NT2/D1 (cell line): ENCODE measurements at regions not wholly inside any gene's neighbourhood (a gene's known extent, or its start where the extent isn't known, plus 50 kb on each side); places are given as distances from the start of the nearest gene placed in this dataset.

Experiments used
- DNase-seq: peaks from one replicate; pipeline ENCODE4 v3.0.0-alpha.2; 2011; ENCODE audit warnings: low read depth, low spot score
- H3K27me3 ChIP-seq: 2 replicates; pipeline ENCODE4 v1.6.0; 2011; ENCODE audit warnings: mild to moderate bottlenecking; ENCODE audit not compliant: insufficient read length, insufficient read depth
- H3K36me3 ChIP-seq: 2 replicates; pipeline ENCODE4 v1.6.1; 2011; ENCODE audit warnings: mild to moderate bottlenecking, low read length, mixed read lengths; ENCODE audit not compliant: insufficient read depth, insufficient read length
- H3K4me1 ChIP-seq: 2 replicates; pipeline ENCODE4 v1.5.1; 2011; ENCODE audit not compliant: insufficient read depth, insufficient read length
- H3K4me3 ChIP-seq: 2 replicates; pipeline ENCODE4 v1.5.1; 2011; ENCODE audit warnings: low read depth; ENCODE audit not compliant: insufficient read length
- H3K9ac ChIP-seq: 2 replicates; pipeline ENCODE4 v1.6.0; 2011; ENCODE audit warnings: low read depth; ENCODE audit not compliant: insufficient read length
- H3K9me3 ChIP-seq: 2 replicates; pipeline ENCODE4 v1.5.1; 2011; ENCODE audit warnings: mild to moderate bottlenecking, low read length; ENCODE audit not compliant: insufficient read depth
- SUZ12 ChIP-seq: IDR thresholded peaks from 2 replicates; pipeline ENCODE4 v1.6.1; 2011; ENCODE audit not compliant: insufficient read length, insufficient read depth; ENCODE audit errors: extremely low read depth
- YY1 ChIP-seq: IDR thresholded peaks from 2 replicates; pipeline ENCODE4 v1.6.1; 2011; ENCODE audit not compliant: insufficient read length, insufficient read depth
- ZNF274 ChIP-seq: IDR thresholded peaks from 2 replicates; pipeline ENCODE4 v1.6.1; 2011; ENCODE audit warnings: mild to moderate bottlenecking, low read depth, low read length

DNA sequence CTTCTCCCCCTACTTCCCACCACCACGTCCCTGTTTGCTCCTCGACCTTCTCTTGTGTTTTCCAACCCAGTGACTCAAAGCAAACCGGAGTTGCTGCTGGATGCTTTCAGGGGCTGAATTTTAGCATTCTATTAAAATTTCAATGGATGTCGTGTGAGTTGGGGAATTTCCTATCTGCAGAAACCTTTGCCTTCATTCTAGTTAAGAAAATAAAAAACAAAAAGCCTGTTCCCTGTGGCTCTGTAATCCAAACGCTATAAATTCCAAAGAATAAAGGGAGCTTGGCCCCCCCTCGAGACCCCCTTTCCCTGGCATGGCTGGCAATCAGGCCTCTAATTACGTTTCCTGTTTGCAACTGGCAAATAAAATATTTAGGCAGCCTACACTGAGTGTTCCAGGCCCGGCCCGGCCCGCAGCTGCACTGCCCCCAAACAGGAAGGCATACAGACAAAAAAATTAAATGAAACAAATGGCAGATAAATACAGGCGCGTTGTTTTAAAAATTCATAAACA, 139.4 kb upstream of the PPP1R26 start:
- Histone ChIP-seq H3K36me3 (no peaks in the 10 kb centered on the region), H3K27me3 (no peaks in the 10 kb centered on the region), H3K9me3 (no peaks in the 10 kb centered on the region), H3K9ac (peak overlapping the region; percentile 65), H3K4me3 (no peak overlapping the region), H3K4me1 (peaks cover 34% of the 10 kb centered on the region)
- TF ChIP-seq ZNF274 (no peak), SUZ12 (no peak), YY1 (no peak)
- peak; percentile 85 for DNase-seq

DNA sequence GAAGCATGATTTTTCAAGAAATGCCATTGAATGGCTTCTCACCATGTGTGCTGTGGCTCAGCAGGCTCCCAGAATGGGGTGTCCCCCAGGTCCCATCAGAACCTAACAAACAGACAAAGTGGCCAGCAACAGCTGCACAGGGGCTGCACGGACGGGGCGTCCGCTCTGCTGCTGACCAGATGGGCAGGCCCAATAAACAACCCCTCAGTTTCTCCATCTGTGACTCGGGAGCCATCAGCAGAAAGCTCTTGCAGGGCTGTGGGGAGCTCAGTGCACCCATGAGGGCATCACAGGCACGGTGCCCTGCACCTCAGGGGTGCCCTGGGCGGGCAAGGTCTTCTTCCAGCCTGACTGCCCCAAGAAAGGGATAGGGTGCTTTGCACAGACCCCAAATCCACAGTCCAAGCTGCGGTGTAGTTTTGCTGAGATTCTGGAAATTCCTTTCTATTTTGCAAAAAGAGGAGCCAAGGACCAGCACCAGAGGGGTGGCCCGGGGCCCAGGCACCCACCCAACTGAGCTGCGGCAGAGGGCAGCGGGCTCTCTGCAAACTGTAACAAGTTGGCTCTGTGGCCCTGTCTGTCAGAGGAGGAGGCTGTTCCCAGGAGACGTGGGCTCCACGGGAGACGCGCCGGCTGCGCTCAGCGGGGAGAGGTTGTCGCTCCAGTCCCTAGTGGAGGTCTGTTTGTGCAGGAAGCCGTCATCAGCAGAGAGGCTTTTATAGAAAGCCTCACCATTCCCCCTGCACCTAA, 138.7 kb upstream of the PPP1R26 start:
- no peaks in the 10 kb centered on the region for H3K27me3 ChIP-seq

DNA sequence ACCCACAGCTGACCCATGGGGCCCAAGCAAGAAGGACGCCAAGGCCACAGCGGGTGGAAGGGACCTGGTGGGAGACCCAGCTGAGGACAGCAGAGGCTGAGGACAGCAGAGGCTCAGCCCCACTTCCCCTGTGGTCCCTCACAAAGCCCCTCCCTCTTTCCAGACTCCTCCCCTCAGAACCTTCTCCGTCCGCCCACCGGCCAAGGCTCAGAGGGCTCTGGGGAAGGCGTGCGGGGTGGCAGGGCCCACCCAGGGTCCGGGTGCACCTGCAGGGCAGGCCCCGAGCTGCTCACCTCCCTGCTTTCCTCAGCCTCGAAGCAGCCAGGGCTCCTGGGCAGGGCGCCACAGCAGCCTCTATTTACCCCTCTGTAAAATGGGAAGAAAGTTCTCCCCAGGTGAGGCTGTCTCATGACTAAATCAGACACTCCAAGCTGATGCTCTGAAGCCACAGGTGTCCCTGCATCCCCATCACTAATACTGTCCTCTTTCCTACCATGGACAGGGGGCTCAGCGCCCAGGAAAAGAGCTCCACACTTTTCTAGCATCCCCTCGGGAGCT, 137.9 kb upstream of the PPP1R26 start:
- peaks cover 38% of the 10 kb centered on the region for H3K4me1 ChIP-seq
- no peak overlapping the region for H3K4me3 ChIP-seq
- H3K36me3 ChIP-seq: no peaks in the 10 kb centered on the region
- H3K9me3 ChIP-seq: no peaks in the 10 kb centered on the region
- no peaks in the 10 kb centered on the region for H3K27me3 ChIP-seq
- H3K9ac ChIP-seq: peak overlapping the region; percentile 65
- DNase-seq: no peak
- TF ChIP-seq ZNF274: no peak
- no peak for TF ChIP-seq SUZ12
- no peak for TF ChIP-seq YY1

More for the DNA sequence above, 138.7 kb upstream of the PPP1R26 start:
- Histone ChIP-seq H3K4me1 (peaks cover 38% of the 10 kb centered on the region), H3K9me3 (no peaks in the 10 kb centered on the region), H3K36me3 (no peaks in the 10 kb centered on the region), H3K4me3 (no peak overlapping the region), H3K9ac (peak overlapping the region; percentile 65)
- TF ChIP-seq SUZ12 (no peak), ZNF274 (no peak), YY1 (no peak)
- DNase-seq: no peak

DNA sequence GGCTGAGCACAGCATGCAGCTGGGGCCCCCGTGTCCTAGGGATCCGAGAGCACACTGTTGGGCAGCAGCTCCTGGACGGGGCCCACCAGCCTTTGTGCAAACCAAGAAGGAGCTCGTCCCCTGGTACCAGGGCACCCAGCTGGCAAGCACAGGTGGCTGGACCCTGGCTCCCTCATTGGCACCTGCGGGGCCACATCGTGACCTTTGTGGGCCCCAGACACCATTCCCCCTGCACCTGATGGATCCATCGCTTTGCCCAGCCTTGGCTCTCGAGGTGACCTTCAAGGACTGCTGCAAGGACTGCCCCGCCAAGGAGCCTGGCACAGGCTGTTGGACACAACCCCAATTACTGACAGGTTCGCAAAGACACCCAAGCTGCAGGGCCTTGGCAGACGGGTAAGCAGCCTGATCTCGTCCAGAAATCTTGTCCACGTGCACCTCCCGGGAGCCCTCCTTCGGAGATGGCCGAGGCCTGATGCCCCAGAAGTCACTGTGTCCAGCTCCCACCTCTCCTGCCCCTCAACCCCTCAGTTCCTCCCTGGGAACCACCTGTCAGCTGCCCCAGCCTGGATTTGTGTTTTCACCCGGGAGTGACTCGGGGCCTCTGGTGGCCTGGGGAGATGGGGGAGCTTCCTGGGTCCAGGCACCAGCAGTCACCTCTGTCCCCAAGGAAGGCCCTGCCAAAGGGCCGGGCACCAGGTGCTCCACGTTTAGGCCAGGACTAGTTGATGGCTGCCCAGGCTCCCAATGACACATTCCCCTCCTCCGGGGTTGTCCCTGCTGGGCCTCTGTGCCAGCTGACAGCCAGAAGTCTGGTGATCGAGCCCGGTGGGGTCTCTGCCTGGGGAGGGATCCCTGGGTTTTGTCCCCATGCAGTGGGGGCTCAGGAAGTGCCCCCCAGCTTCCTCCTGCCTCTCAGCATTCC, 137.1 kb upstream of the PPP1R26 start:
- no peak for DNase-seq
- TF ChIP-seq ZNF274 (no peak), SUZ12 (no peak), YY1 (no peak)
- no peaks in the 10 kb centered on the region for H3K27me3 ChIP-seq
- H3K9me3 ChIP-seq: no peaks in the 10 kb centered on the region
- peaks cover 34% of the 10 kb centered on the region for H3K4me1 ChIP-seq
- H3K4me3 ChIP-seq: no peak overlapping the region
- no peaks in the 10 kb centered on the region for H3K36me3 ChIP-seq
- H3K9ac ChIP-seq: no peak overlapping the region

DNA sequence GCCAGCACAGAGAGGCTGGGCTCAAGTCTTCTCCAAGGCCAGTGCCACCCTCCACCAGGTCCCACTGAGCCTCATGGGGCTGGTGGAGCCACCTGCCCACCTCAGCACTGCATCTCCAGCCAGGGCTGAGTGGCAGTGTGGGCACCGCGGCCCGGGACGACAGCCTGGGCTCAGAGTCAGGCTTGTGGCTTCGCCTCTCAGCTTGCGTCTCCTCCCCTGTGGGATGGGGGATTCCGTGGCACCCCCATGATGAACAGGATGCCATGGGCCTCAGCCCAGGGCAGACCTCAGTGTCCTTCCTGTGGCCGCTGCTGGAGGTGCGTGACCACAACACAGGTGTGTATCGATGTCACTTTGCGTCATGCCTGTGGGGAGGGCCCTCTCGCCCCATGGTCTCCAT, 136.4 kb upstream of the PPP1R26 start:
- no peaks in the 10 kb centered on the region for H3K36me3 ChIP-seq
- TF ChIP-seq YY1 (no peak), SUZ12 (no peak), ZNF274 (no peak)
- DNase-seq: no peak
- H3K4me3 ChIP-seq: no peak overlapping the region
- H3K9ac ChIP-seq: no peak overlapping the region
- no peaks in the 10 kb centered on the region for H3K9me3 ChIP-seq
- H3K4me1 ChIP-seq: peaks cover 30% of the 10 kb centered on the region
- H3K27me3 ChIP-seq: no peaks in the 10 kb centered on the region

DNA sequence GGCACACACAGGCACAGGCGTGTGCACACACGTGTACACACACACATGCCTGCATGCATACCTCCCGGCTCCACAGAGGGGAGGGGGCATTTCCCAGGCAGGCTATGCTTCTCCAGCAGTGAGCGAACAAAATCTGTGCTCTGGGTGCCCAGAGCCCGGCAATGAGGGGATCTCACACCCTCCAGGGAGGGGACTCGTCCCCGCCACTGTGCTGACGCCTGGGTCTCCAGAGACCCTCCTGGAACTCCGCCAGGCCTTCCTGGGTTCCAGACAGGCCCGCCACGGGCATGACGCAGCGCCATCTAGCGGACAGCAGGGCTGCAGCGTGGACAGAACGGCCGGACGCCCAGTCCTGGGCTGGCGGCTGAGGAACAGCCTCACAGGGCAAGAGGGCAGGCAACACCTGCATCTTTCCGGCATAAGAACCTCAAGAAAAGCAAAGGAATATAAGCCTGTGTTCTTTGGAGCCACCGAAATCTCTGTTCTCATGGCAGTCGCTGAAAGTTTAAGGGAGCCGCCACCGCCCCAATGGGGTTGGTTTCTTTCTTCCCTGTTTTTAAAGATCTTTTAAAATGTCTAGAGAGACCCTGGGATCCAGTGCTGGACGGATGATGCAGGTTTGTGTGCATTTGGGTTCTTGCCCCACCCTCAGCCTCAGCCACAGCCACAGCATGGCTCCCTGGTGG, 135.6 kb upstream of the PPP1R26 start:
- H3K9ac ChIP-seq: no peak overlapping the region
- TF ChIP-seq YY1: no peak
- TF ChIP-seq SUZ12: no peak
- H3K9me3 ChIP-seq: no peaks in the 10 kb centered on the region
- H3K27me3 ChIP-seq: no peaks in the 10 kb centered on the region
- H3K4me3 ChIP-seq: no peak overlapping the region
- no peaks in the 10 kb centered on the region for H3K36me3 ChIP-seq
- peak; percentile 59 for DNase-seq
- H3K4me1 ChIP-seq: peaks cover 27% of the 10 kb centered on the region
